GM04503 (cell line): ENCODE measurements at regions not wholly inside any gene's neighbourhood (a gene's known extent, or its start where the extent isn't known, plus 50 kb on each side); places are given as distances from the start of the nearest gene placed in this dataset.

Experiments used
- DNase-seq: peaks from one replicate; pipeline ENCODE4 v3.0.0-alpha.2; 2012; ENCODE audit warnings: low read depth

DNA sequence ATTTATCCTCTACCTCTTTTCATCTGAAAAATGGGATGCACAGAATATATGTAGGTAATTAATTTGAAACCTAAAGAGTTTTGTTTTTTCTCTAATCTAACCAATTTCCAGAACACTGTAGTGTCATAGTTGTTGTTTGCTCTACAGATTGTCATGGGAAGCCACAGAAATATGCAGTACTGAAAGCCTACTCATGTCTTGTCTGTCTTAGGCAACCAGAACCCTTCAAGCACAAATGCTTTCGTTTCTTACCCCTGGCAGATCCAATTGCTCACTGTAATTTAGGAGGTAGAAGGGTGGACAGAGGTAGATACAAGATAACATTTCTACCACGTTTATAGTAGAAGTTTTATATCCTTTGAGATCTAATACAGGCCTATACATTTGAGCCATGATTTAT lies 330.2 kb upstream of the NOVA1 start:
- DNase-seq: no peak

GRCh38 chr14:26929361-26929760 lies 331.5 kb upstream of the NOVA1 start:
- no peak for DNase-seq

DNA sequence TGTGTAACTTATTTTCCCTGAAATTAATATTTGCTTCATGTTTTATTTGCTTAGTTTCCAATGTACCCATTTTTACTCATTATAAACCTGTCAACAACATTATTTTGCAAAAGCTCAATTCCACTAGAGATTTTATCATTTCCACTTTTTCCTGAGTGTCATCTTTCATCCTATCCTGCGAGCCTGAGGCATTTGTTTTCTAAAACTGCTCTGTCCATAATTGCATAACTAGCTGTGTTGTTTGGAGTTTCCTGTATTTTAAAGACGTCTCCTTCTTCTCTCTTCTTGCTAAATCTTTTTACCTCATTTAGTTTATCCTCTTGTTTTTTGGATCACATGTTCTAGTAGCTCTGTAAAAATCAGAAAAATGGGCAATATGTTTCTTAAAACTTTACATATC lies 332.7 kb upstream of the NOVA1 start:
- no peak for DNase-seq

DNA sequence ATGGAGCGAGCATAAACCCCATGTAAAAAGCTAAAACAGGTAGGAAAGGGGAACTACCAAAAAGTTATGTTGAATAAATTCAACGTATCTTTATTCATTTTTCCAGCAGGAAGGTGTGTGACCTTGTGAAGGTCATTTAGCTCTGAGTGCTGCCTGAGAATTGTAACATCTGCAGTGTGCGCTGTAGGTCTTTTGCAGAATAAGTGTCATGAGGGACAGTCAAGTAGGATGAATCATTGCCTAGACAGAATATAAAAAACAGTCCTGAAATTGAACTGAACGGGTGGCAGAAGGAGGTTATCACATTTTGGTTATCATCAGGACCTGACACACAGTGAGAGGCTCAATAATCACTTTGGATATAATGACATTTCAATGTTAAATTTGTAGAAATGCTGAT lies 334.8 kb upstream of the NOVA1 start:
- DNase-seq: no peak

GRCh38 chr14:26933431-26933830 lies 335.6 kb upstream of the NOVA1 start:
- DNase-seq: no peak

GRCh38 chr14:26934151-26934550 lies 336.3 kb upstream of the NOVA1 start:
- no peak for DNase-seq

GRCh38 chr14:26935733-26936132 lies 337.9 kb upstream of the NOVA1 start:
- DNase-seq: no peak

- DNase-seq: no peak
Measured at GRCh38 chr14:26938054-26938453, 340.2 kb upstream of the NOVA1 start.

- no peak for DNase-seq
Measured at GRCh38 chr14:26939755-26940154, 341.9 kb upstream of the NOVA1 start.

- no peak for DNase-seq
Measured at GRCh38 chr14:26941521-26941920, 343.7 kb upstream of the NOVA1 start.

DNA sequence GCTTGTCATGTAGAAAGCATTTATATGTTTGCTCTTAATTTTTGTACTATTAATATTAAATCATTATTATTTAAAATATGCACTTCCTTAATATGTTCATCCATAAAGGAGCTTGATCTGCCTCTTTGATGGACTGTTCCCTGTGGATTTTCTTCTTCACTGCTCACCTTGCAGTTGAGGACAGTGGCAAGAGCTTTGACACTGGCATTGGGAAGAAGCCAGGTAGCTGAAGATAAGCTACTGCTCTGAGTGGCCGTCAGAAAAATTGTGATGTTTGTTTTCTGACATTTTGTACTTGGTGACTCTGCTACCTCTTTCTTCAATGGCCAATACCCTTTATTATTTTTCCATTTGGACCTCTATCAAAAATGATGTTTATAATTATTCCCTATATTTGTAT lies 349.4 kb upstream of the NOVA1 start:
- DNase-seq: no peak

DNA sequence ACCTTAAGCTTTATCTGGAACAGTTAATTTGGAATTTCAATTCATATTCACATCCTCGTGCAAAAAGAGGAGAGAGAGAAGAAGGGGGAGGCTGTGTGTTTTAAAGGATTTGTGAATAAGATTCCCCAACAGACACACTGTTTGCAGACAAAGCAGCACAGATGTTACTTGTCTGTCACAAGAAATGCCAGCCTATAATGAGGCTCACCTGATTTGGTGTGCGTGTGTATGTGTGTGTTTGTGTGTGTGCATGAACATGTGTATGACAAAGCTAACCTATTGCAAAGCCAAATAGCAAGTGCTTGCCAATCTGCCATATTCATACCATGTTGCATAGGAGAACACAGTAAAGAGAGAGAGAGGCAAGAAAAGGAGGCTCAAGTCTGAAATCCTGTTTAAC lies 361.6 kb upstream of the NOVA1 start:
- no peak for DNase-seq

DNA sequence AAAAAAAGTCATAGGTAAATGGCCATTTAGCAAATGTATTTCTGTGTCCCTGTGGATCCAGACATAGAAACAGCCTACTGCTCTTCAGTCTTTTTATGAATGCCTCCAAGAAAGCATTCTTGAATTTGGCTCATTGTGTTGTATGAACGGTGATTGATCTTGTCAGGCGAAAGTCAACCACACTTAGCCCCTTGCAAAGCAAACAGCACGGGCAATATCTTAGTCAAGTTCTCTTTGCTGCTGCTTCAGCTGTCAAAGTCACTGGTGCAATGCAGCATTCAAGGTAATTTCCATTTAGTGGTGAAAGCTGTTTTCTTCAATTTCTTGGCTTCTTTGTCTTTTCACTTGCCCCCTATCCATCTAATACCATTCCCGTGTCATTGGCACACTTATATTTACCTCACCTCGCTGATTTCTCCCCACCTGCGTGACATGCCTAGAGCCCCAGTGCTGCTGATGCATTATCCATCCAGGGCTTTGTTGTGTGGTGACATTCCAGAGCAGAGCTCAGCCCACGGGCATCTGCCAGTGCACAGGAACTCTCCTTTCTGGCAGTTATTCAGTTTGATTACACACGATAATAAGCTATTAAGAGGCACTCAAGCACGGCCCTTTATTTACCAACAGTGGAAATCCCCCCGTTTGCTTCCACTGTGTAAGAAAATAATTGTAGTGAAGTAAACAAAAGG lies 362.3 kb upstream of the NOVA1 start:
- DNase-seq: no peak

GRCh38 chr14:26963711-26964110 lies 365.9 kb upstream of the NOVA1 start:
- no peak for DNase-seq

DNA sequence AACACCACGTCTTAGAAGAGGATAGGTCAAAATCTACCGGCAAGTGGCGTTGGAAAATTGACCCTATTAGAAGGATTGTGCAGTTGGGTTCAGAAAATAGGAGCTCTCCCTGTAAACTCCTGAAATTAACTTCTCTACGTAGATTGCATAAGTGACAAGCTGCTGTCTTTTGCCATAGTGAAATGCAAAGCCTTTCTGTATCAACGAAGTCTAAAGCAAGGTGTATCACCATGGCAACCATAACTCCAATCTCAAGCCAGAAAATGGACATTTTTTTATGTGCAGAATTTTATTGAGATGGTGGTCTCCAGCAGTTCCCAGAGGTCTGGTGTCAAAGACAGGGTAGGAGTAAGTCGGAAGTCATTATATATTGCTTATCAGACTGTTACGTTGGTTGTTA lies 367.7 kb upstream of the NOVA1 start:
- DNase-seq: no peak

DNA sequence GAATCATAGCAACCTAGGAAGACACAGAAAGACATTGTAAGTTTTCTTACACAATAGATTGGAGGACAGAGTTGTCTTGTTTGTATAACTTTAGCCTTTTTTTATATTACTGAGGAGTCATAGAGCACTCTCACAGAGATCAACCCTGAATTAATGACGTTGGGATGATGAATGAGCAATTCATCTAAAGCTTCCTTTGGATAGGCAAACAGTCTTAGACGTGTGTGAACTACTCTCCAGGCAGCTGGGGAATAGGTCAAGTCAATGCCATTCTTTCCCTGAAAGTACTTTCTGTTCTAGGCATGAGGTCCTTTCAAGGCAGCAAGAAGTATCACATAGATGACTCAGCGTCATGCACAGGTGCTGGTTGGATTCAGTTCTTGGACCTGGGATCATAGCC lies 369.1 kb upstream of the NOVA1 start:
- no peak for DNase-seq

GRCh38 chr14:26974965-26975364 lies 377.1 kb upstream of the NOVA1 start:
- DNase-seq: no peak

DNA sequence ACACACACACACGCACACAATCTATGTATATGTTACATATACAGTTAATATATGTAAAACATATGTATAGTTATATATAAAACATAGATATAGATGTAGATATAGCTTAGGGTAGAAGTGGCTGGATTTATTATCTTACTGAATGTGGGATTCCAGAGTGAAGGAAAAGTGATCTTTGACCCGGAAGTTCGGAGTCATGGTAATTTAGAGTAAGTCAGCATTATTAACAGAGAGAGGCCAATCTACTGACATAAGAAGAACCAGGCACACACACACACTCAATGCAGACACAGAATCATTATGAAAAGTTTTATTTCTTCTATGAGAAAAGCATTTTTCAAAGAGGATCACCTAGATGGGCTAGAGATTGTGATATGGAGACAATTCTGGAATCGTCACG lies 384.2 kb upstream of the NOVA1 start:
- no peak for DNase-seq

- DNase-seq: peak; percentile 6
Measured at GRCh38 chr14:26984311-26985177, 386.7 kb upstream of the NOVA1 start.

GRCh38 chr14:26987744-26988363 lies 390.0 kb upstream of the NOVA1 start:
- DNase-seq: no peak

- no peak for DNase-seq
Measured at GRCh38 chr14:26990946-26991345, 393.1 kb upstream of the NOVA1 start.

- DNase-seq: no peak
Measured at GRCh38 chr14:26992403-26993115, 394.7 kb upstream of the NOVA1 start.

DNA sequence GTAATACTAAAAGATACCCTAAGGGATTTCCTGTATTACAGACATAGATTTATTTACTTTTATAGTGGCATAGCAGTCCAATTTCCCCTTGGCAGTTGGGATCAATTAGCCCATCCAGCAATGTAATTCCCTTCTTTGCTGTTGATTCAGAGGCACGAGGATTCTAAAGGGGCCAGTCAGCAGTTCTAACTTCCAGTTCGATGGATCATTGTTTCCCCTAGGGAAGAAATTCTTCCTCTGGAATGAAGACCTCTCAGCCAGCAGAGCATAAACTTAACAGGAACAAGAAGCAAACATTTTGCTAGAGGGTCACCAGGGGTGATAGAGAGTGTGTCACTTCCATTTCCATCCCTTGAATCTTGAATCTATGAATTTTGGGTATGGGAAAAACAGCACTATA lies 395.7 kb upstream of the NOVA1 start:
- DNase-seq: no peak
